ENCODE measurements at regions not wholly inside any gene's neighbourhood (a gene's known extent, or its start where the extent isn't known, plus 50 kb on each side); places are given as distances from the start of the nearest gene placed in this dataset.
"Not testable (repeated sequence)": the region's sequence is repeated elsewhere in the genome, so short reads cannot be mapped to it uniquely, and the experiment has no call there.

DNA sequence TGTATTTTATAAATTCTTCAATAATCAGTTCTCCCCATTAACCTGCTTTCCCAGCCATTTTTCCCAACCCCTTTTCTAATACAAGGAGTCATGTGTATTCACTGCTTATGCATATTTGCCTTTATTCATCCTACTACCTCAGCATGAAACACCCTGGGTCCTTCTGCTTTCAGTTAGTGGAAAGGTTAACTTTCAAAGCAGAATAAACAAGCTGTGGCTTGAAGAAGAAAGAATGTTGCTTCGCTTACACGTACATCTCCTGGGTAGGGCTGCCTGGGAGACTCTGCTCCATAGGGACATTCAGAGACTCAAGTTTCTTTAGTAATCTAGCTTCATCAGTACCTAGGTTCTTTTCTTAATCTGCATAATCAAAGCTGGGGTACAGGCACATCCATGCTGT is 567.8 kb upstream of the SLC10A2 start:
- no peak for DNase-seq

DNA sequence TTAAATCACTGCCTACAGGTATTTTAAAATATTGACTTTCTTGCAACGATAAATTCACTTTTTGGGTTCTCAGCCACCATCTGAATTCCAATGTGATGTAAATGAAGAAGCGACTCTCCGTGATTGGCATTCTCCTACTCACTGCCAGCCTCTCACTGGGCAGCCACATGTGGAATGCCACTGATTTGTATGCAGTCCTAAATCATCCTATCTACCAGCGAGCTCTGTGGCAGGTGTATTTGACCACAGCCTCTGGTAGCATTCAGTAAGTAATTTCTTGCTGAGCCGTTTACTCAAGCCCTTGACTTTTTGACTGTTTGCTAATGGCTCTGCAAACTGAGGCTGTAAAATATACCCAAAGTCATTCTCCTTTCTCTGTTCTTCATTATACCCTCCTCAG is 559.0 kb upstream of the SLC10A2 start:
- no peak for DNase-seq

DNA sequence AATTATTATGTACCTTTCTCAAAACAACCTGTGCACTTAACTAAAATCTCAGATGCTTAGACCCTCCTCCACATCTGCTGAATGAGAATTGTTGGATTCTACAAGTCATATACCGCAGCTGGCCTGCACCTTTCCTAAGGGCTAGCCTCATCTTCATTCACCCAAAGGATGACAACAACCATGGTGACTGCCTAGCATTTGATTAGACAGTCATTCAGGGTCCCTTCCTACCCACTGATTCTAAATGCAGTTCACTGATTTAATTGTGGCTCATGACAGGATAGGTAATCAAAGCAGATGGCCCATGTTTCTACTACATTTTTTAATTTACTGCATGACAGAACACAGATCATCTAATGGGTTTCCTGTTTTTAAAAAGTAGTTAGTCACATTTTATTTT is 551.9 kb upstream of the SLC10A2 start:
- DNase-seq = no peak

DNA sequence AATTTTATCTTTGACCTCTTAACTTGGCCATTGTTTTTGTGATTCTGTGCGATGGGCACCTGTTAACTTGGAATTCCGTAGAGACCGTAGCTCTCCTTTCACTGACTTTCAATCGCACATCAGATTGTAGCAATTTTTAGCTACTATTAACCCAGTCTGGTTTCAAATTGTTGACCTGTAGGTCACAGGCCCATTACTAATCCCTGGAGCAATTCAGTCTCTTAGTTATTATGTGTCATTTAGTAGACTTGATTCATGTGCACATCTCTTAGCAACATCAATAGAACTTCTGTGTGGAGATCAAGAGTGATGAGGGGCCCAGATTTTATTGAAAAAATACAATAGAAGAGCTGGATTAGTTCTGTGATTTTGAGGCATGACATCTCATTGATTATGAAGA is 549.6 kb upstream of the SLC10A2 start:
- DNase-seq = no peak

DNA sequence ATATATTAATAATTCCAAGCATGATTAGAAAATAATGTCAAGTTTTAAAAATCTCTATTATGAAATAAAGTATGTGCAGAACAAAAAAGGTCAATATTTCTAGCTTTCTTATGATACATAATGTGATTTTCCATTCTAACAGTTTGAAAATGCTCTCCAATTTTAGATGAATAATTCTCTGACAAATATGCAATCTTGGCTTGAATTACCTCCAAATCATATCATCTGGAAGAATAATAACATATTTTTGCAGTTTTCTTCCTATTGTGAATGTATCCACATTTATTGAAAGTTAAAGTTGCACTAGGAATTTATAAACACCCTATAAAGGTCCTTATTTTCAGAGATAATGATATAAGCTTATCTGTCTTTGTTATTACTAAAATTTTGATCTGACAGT is 548.5 kb upstream of the SLC10A2 start:
- DNase-seq = no peak

DNA sequence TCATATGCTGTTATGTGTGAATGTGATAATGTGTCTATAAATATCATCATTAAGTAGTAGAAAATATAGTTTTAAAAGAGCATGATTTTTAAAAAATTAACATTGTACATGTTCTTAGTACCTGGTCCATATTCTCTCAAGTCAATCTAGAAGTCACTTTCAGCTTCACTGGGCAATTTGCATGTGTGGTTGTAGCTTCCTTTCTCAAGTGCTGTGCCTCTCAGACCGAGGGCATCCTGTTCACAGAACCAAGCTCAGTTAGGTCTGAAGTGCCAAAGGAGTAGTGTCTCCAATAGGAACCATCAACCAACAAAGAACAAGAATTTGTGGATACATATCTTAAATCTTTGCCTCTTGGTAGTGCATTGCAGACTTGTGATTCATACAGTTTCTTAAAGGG is 541.8 kb upstream of the SLC10A2 start:
- DNase-seq = no peak

DNA sequence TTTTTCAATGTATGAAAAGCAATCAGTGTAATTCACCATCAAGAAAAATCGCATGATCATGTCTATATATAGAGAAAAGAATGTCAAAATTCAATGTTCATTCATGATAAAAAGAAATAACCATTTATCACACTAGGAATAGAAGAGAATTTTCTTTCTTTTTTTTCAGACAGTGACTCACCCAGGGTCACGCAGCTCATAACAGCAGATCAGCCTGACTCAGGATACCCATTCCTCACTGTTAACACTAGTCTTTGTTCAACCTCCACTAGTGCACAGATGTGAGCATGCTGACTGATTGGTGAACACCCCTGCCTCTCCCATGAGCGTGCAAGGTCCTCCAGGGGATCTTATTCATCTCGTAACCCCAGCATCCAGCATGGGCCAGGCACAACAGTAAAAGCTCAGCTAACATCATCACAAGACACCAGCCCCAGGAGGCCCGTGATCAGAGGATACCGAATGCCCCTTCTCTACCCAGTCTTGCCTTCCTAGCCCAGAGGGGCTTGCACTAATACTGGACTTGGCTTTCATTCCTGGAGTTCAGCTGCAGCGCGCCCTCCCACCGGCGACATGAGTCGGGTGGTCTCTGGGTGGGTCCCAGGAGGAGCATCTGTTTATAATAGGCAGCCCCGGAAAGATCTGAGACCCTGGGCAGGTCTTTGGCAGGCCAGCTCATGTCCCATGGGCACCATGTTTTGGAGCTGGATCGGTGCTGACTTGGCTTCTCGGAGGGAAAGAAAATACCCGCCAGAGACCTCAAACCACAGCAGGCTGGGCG is 539.5 kb upstream of the SLC10A2 start:
- DNase-seq = no peak

DNA sequence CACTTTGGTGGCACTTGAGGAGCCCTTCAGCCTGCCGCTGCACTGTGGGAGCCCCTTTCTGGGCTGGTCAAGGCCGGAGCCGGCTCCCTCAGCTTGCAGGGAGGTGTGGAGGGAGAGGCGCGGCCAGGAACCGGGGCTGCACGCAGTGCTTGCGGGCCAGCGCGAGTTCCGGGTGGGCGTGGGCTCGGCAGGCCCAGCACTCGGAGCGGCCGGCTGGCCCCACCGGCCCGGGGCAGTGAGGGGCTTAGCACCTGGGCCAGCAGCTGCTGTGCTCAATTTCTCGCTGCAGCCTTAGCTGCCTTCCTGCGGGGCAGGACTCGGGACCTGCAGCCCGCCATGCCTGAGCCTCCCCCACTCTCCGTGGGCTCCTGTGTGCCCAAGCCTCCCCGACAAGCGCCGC is 533.7 kb upstream of the SLC10A2 start:
- DNase-seq = not testable (repeated sequence)

DNA sequence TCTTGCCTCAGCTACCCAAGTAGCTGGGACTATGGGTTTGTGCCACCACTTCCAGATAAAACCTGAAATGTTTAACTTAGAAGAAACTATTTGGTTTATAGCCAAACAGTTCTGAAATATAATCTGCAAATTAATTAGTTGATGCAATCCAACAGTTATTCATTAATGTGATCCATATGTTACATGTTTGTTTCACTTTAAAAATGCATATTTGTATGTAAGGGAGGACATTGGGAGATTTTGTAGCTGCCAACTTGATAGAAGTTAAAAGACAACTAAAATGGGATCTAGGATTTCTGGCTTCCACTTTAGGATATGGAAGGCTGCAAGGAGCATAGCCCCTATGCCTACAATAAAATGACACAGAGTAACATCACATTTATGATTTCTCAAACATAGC is 532.5 kb upstream of the SLC10A2 start:
- DNase-seq = no peak

DNA sequence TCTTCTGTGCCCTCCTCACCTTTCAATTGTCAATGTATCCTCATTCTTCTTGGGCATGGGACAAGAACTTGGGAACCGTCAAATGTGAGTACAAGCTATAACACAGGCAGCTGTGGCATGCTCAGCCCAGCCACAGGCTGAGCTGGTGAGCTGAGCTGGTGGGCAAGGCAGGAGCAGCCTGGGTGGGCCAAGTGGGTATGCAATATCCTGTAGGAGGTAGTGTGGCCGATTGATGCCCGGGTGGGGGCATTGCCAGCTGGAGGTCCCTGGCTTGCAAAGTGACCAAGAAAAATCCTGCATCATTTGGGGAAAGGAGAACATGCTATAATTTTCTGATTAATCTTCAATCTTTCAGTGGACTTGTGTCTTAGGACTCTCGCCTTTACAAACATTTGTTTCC is 507.2 kb upstream of the SLC10A2 start:
- DNase-seq = peak; percentile 3

DNA sequence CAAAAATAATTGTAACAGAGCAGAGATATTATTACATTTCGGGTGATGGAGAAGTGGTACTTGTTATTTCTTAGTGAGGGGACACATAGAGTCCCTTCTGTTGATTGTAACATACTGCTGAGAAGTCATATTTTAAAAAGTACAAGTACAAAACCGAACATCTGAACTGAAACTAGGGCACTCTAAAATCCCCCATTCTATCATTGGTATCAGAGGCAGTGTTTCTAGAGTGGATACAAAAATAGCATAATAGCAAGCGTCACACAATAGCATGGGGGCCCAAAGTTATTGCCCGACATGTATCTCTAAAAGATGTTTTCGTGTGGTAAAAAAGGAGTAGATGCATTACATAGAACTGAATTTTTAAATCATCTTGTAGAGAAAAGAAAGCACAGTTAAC is 502.1 kb upstream of the SLC10A2 start:
- no peak for DNase-seq

DNA sequence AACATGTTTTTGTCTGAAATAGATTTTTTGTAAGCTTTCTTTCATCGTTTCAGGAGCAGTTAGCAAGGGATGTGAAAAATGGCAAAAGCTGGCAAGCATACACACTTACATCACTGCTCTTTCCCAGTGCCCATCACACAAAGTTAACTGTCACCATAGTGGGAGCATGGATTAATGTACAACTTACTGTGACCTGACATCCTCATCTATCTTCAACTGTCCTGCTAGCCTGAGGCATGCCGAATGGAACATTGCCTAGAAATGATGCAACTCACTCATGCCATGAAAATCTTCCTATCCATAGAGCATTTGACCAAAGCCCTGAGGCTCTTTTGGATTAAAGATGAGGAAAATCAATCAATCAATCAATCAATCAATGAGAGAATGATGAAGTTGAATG is 491.7 kb upstream of the SLC10A2 start:
- no peak for DNase-seq

DNA sequence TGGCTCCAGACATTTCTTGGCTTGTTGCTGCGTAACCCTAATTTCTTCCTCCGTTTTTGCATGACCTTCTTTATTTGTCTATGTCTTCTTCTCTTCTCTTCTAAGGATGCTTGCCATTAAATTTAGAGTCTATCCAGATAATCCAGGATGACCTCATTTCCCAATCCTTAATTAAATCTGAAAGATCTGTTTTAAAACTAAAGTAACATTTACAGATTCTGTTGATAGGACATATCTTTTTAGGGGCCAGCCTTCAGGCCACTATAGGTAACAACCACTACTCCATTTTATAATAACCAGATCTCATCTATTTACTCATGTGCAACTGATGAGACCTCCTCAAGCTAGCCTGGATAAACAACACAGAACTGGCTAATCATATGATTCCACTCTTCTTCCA is 490.5 kb upstream of the SLC10A2 start:
- DNase-seq = no peak

DNA sequence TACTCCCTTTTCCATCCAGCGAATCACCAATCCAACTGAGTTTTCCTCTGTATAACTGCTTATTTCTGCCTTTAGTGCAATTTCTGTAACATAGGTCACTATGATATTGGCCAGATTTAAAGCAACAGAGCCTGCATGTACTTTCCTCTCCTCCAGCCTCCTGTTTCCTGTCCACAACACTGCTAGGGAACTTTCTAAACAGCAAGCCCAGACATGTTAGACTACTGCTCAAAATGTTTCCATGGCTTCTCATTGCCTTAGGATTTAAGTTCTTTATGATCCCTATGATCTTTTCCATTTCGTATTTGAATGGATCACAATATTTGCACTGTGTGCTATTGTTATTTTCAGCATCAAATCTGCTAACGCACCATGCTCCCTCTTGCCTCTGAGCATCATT is 481.7 kb upstream of the SLC10A2 start:
- no peak for DNase-seq

DNA sequence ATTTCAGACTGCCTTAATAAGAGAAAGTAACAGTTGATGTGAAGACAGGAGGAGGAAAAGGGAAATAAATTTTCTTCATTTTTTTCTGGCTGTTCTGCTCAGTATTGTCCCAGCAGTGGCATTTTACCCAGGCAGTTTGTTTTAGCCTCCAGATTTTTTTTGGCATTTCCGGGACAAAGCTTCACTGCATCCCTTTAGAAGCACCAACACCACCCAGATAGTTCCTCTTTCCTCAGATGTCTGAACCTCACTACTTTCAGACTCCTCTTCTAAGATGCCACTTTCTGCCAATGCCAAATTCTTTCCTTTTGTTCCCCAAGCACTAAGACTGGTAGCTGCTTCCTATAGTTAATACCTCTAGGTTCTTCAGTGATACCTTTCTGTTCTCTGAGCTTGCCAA is 480.1 kb upstream of the SLC10A2 start:
- no peak for DNase-seq

DNA sequence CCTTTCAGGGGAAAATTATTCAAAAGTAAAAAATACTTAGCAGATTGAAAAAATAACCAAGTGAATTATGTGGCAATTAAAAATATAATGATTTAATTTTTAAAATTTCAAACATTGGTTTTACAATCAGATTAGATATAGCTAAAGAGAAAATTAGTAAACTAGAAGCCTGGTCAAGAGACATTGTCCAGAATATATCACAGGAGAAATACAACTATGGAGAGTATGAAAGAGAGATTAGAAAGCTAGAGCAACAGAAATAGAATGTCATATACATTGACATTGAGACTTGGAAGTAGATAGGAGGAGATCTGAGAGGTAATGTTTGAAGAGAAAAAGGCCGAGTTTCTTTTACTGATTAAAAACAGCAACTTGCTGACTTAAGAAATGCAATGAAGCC is 476.4 kb upstream of the SLC10A2 start:
- DNase-seq = no peak

DNA sequence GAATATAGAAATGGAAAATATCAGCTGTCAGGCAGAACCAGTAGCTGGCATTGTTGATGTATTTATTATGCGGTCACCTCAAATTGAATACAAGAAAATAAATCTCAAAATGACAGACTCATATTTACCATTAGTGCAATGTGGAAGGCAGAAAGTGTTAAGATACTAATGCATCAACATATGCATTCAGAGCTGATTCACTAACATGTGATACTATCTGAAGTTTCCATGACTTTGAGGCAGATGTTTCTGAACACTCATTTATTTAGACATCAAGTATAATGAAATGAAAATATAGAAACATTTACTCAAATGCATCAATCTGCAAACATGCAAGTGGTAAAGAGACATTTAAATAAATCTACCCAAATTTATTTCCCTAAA is 474.2 kb upstream of the SLC10A2 start:
- no peak for DNase-seq

DNA sequence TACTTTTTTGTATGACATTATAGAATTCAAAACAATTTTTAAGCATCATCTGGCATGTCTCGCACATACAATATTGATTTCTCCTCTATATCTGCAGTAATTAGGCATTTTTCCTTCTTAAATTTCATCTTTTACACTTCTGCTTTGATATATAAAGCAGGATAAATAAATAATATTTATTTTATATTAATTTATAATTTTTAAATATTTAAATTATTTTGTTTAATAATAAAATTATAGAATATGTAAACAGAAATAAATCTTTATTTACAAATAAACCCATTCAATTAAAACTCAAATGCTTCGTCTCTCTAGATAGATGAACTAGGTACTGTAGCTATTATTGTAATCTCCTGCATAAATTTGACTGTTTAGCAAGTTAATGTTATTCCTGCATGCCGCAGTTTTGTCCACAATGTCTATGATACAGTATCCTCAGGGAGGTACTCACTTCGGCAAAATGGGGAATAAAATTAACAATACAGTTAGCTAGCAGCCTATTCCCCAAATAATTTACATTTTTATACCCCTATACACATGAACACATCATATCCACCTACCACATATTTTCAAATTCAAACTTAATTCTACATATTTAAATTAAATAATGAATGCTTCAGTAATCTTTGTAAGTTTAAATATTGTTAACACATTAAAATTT is 473.6 kb upstream of the SLC10A2 start:
- DNase-seq = no peak

DNA sequence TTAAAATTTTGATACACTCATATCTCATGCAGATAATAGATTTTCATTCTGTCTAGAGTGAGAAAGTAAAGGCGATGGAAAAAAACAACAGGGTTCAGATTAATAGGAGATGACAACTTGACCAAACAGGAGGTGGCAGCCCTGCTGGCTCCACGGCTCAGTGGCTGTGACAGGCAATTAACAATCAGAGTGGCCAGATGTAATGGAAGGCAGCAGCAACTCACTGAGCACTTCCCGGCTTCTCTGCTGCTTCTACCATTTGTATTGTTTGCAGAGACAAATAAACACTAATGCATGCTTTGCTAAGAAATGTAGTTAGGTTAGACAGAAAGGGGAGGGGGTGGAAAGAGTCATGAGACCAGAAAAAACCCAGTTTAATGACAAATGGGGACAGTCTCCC is 473.0 kb upstream of the SLC10A2 start:
- no peak for DNase-seq

DNA sequence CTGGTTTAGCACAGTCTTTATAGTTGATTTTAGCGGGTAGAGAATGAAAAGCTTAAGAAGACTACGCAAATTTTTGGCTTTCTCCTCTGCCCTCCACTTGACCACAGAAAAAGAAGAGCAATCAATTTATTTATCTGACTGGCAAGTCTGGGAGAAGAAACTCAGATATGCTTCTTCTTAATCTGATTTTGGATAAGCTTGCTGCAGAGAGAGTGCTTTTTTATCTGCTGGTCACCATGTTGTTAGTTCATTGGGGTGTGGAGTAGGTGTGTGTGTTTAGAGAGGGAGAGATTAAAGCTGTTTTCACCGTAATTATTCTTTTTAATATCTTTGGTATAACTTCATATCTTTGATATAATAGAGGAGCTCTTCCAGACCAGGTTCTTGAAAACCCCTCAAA is 471.4 kb upstream of the SLC10A2 start:
- DNase-seq = no peak

DNA sequence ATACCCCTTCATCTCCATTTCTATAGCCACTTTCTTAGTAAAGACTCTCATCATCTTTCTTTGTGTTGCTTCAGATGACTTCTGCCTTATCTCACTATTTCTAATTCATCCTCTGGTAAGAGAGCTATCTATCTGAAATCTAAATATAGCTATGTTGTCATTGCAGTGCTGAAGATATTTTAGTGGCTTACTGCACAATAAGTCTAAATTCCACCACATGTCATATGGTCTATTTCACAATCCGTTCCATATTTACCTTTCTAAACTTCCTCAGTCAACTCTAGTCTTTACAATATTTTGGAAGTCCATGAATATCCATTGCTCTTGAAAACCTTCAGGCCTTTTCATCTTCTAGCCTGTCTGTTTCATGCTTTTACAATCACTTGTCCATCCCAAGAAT is 465.1 kb upstream of the SLC10A2 start:
- DNase-seq = no peak

DNA sequence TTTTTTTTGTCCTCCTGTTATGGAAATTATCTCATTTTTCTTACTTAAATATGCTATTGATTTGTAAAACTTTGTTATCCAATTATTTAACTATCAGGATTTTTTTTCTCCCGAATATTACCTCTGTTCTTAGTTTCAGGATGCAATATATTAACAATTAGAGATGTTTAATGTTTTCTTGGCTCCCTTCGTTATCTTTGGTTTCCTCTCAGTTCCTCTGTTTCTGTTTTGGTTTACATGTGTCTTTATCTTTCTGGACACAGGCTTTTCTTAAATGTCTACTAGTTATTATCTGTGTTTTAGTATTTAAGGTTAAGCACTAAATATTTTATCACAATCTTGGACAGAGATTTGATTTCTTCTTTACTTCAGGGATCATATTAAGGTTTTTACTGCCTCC is 462.2 kb upstream of the SLC10A2 start:
- DNase-seq = no peak

DNA sequence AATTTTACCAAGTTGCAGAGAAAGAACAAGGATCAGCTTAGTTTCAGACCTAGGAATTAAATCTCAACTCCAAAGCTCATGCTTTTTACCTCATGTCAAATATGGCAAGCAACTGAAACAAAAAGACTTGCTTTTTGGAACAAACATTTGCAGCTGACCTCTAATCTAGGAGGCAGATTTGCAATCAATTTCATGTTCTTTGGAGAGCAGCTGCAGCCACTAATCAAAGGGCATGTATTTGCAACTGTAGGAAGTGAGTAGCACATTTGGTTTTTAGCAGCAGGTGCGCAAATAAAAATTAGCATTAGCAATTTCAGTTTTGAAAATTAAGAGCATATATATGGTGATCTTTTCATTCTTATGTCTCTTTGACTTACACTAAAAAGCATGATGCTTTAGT is 459.3 kb upstream of the SLC10A2 start:
- no peak for DNase-seq

DNA sequence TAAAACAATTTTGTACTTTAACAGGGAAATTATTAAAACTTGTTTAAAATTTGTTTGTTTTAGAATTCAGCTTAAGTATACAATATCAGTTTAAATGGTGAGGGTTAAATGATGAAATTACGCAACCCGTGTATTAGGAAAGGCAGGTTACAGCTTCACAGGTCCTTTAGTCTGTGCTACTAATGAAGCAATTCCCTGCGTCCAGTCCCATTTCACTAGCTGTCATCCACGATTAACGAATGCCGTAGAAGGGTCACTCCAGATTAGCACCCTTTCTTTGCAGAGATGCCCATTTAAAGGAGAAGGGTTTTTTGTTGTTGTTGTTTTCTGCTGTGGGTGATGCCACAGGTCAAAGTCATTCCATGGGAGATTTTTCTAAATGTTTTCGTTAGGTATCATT is 457.6 kb upstream of the SLC10A2 start:
- no peak for DNase-seq

DNA sequence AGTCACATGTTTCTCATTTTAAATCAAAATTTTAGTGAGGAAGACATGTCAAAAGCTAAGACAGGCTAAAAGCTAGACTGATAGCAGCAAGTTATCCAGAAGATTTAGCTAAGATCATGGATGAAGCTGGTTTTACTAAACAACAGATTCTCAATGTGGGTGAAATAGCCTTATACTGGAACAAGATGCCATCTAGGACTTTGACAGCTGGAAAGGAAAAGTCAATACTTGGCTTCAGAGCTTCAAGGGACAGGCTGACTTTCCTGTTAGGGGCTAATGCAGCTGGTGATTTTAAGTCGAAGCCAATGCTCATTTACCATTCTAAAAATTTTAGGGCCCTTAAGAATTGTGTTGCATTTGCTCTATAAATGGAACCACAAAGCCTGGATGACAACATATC is 455.3 kb upstream of the SLC10A2 start:
- no peak for DNase-seq
